ENCODE measurements at regions not wholly inside any gene's neighbourhood (a gene's known extent, or its start where the extent isn't known, plus 50 kb on each side); places are given as distances from the start of the nearest gene placed in this dataset.

GRCh38 chrX:443536-444210 is 57.0 kb upstream of the PPP2R3B start:
- Histone ChIP-seq H2BK20ac (ENCODE audit: low read depth, low read length, poor library complexity, severe bottlenecking) (no peak overlapping the region), H3K4ac (ENCODE audit: low read depth, low read length) (no peak overlapping the region), H3T11ph (ENCODE audit: low read length) (no peak overlapping the region), H2AFZ (ENCODE audit: low read length) (no peak overlapping the region), H3K14ac (ENCODE audit: insufficient read depth, low read length) (no peak overlapping the region), H3K27me3 (ENCODE audit: insufficient read depth, low read length) (peaks cover 7% of the 10 kb centered on the region; the same call in 1 of the 2 replicates), H3K27ac (ENCODE audit: insufficient read length, low read depth, low read length) (no peak overlapping the region), H3K4me1 (ENCODE audit: insufficient read depth, low read length) (no peaks in the 10 kb centered on the region), H2BK12ac (ENCODE audit: insufficient read length, low read depth, low read length) (no peak overlapping the region), H3K56ac (ENCODE audit: insufficient read length, low read depth, low read length) (no peak overlapping the region), H3K18ac (ENCODE audit: insufficient read length, low read depth, low read length) (no peak overlapping the region), H4K5ac (ENCODE audit: insufficient read length, low read depth, low read length) (no peak overlapping the region), H3K4me2 (ENCODE audit: insufficient read depth, insufficient read length, low read length) (no peak overlapping the region), H4K20me1 (ENCODE audit: control insufficient read depth, insufficient read depth, insufficient read length) (no peaks in the 10 kb centered on the region), H3K9me3 (ENCODE audit: control insufficient read depth, low read depth, low read length) (no peaks in the 10 kb centered on the region), H2AK5ac (ENCODE audit: insufficient read length, low read length) (no peak overlapping the region), H2BK120ac (ENCODE audit: low read depth, low read length, poor library complexity, severe bottlenecking) (no peak overlapping the region), H2BK5ac (ENCODE audit: insufficient read length, low read length) (no peak overlapping the region), H4K91ac (ENCODE audit: insufficient read length, low read depth, low read length) (no peak overlapping the region), H2BK15ac (ENCODE audit: low read depth, low read length) (no peak overlapping the region), H3K9ac (ENCODE audit: extremely low read depth, insufficient read length, low read length) (no peak overlapping the region), H3K23me2 (ENCODE audit: insufficient read length, low read depth, low read length, poor library complexity, severe bottlenecking) (peaks cover 4% of the 10 kb centered on the region), H3K79me1 (ENCODE audit: insufficient read depth, low read depth, low read length, poor library complexity, severe bottlenecking) (no peaks in the 10 kb centered on the region), H3K79me2 (ENCODE audit: insufficient read depth, low read length) (no peaks in the 10 kb centered on the region), H3K23ac (ENCODE audit: insufficient read length, low read depth, low read length) (no peak overlapping the region), H4K8ac (replicated peaks; ENCODE audit: insufficient read length, low read depth, low read length) (no peak overlapping the region)
- Mint-ChIP-seq H3K4me1 (peaks cover 16 to 24% of the 10 kb centered on the region in 2 experiments), H3K9me3 (peaks cover 5 to 12% of the 10 kb centered on the region in 2 experiments), H3K27me3 (ENCODE audit: low read depth) (peaks cover 60% of the 10 kb centered on the region), H3K4me3 (no peak overlapping the region; a peak in 1 of 5 replicates), H3K27ac (no peak overlapping the region; a peak in 1 of 7 replicates), H3K36me3 (ENCODE audit: insufficient read depth in 1 of 3, low read depth in 3 of 3) (peaks cover 10 to 28% (median 22%) of the 10 kb centered on the region in 3 experiments)
- no peak for TF ChIP-seq CTCF (conservative IDR thresholded peaks at IDR 0.05)
- no CpG with 5 or more reads among the region's 11 CpGs for WGBS (ENCODE audit: extremely low coverage, insufficient read length, low lambda C conversion rate)
- DNase-seq, result no peak
